Gastrocnemius medialis (tissue), 4 donors: ENCODE measurements at regions not wholly inside any gene's neighbourhood (a gene's known extent, or its start where the extent isn't known, plus 50 kb on each side); places are given as distances from the start of the nearest gene placed in this dataset.

Source experiments
- ATAC-seq, 2 donors: fragments of 150-250 bp; one replicate each; pipeline ENCODE4 v1.9.1; 2016
- DNase-seq, 2 donors: peaks; one replicate each; pipeline ENCODE4 v3.0.0-alpha.2; 2019
- H3K27ac ChIP-seq, 4 donors: fragments of 200-600 bp; sonication (generic); 1 replicate in 1 of 4; 2 replicates in 3 of 4; pipeline ENCODE4 v1.5.1; 2016 to 2018; ENCODE audit warnings: mild to moderate bottlenecking in 2 of 4, moderate library complexity in 1 of 4
- H3K27me3 ChIP-seq, 3 donors: fragments of 200-600 bp; sonication (generic) in 2 of 3; 1 replicate in 1 of 3; 2 replicates in 2 of 3; pipeline versions ENCODE4 v1.5.1 to v1.6.0; 2016 to 2019; ENCODE audit warnings: mild to moderate bottlenecking in 1 of 3, moderate library complexity in 1 of 3
- H3K36me3 ChIP-seq, 2 donors: fragments of 200-600 bp; sonication (generic) in 1 of 2; one replicate each; pipeline ENCODE4 v1.5.1; 2017 to 2018
- H3K4me1 ChIP-seq, 2 donors: fragments of 200-600 bp; sonication (generic) in 1 of 2; one replicate each; pipeline ENCODE4 v1.5.1; 2016 to 2017; ENCODE audit warnings: mild to moderate bottlenecking in 2 of 2
- H3K4me3 ChIP-seq, 4 donors: fragments of 200-600 bp; sonication (generic) in 3 of 4; 1 replicate in 1 of 4; 2 replicates in 3 of 4; pipeline ENCODE4 v1.5.1; 2016 to 2019; ENCODE audit warnings: mild to moderate bottlenecking in 2 of 4
- H3K9me3 ChIP-seq, 3 donors: fragments of 200-600 bp; sonication (generic) in 2 of 3; 1 replicate in 1 of 3; 2 replicates in 2 of 3; pipeline ENCODE4 v1.5.1; 2016 to 2019
- CTCF ChIP-seq, 5 experiments: fragments of 450-650 bp in 3 of 5; fragments of 200-600 bp in 2 of 5; sonication (generic) in 2 of 5; IDR thresholded peaks in 4 of 5; conservative IDR thresholded peaks in 1 of 5; 1 replicate in 4 of 5; 2 replicates in 1 of 5; pipeline ENCODE4 v1.5.1; 2016 to 2019; ENCODE audit warnings: antibody characterized with exemption in 5 of 5, mild to moderate bottlenecking in 3 of 5, moderate library complexity in 3 of 5
- POLR2A ChIP-seq, 2 donors: fragments of 450-650 bp; IDR thresholded peaks; one replicate each; pipeline ENCODE4 v1.6.1; 2017; ENCODE audit warnings: antibody characterized with exemption in 2 of 2, mild to moderate bottlenecking in 2 of 2, moderate library complexity in 2 of 2
- in situ Hi-C, 4 donors: fragments of 200-750 bp; cut with MboI; loops; one replicate each; pipeline versions ENCODE4 v1.15.0 to v1.8.0; 2017; ENCODE audit warnings: low sequenced_read_pairs in 4 of 4
- intact Hi-C: fragments of 100-400 bp; cut with DNase I; formaldehyde crosslinking; loops from one replicate; pipeline ENCODE4 v1.15.1; 2023; ENCODE audit warnings: low total_unique reads

GRCh38 chr17:77446940-77447634 is 306.3 kb downstream of the SEC14L1 start:
- intact Hi-C loops (no loop called here), in situ Hi-C loops (no loop called here)
- Histone ChIP-seq H3K27me3 (no peaks in the 10 kb centered on the region), H3K9me3 (no peaks in the 10 kb centered on the region), H3K27ac (no peak overlapping the region), H3K36me3 (no peaks in the 10 kb centered on the region), H3K4me1 (peaks cover 48 to 52% of the 10 kb centered on the region in 2 donors), H3K4me3 (no peak overlapping the region)
- DNase-seq (no peak), ATAC-seq (no peak)
- TF ChIP-seq POLR2A (IDR thresholded peaks at IDR 0.05) (no peak), CTCF (IDR thresholded peaks at IDR 0.05 in 4 of 5, conservative IDR thresholded peaks at IDR 0.05 in 1 of 5) (no peak)

GRCh38 chr17:77449373-77449907 is 308.7 kb downstream of the SEC14L1 start:
- peaks cover 56 to 57% of the 10 kb centered on the region in 2 donors for H3K4me1 ChIP-seq
- TF ChIP-seq CTCF (IDR thresholded peaks at IDR 0.05 in 4 of 5, conservative IDR thresholded peaks at IDR 0.05 in 1 of 5) (no peak), POLR2A (IDR thresholded peaks at IDR 0.05) (no peak)
- ATAC-seq = no peak

DNA sequence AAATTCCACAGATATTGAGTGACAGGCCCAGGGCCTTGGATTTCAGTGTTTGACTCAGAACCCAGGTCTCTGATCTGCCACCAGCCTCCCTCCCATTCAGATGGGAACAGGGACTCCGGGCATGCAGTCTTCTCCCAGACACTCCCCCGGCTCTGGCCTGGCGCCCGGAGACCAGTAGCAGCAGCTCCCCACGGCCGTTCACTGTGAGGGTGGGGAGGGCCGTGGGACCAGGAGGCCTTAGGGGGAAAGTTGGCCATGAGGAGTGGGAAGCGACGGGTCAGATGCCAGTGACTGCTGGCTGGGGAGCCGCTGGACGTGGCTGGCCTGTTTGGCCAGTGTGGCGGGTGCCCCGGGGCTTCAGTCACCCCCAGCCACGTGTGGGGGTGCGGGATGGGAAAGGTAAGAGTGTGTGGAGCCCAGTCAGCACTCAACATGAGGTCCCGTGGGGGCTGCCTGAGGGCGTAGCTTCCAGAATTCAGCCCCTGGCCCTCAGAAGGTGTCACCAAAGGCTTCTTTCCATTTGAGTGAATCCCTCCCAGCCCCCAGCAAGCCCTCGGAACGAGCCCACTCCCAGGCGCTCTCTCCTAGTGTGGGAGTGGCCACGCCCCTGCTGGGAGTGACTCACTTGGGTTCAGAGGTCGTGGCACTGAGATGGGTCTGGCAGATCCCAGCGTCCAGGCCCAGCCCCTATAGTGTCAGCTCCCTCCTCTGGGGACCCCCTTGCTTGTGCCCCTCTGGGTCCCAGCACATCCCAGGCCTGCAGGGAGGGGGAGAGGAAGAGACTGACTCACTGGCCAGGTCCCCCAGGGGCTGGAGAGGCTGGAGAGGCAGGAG is 309.4 kb downstream of the SEC14L1 start:
- Histone ChIP-seq H3K27ac (peak overlapping the region; percentile 64 to 76 (median 68)), H3K4me1 (peaks cover 54 to 56% of the 10 kb centered on the region in 2 donors), H3K27me3 (no peaks in the 10 kb centered on the region), H3K36me3 (no peaks in the 10 kb centered on the region), H3K4me3 (peak overlapping the region; percentile 51 to 67 (median 60)), H3K9me3 (no peaks in the 10 kb centered on the region)
- no peak for TF ChIP-seq CTCF (IDR thresholded peaks at IDR 0.05 in 4 of 5, conservative IDR thresholded peaks at IDR 0.05 in 1 of 5)
- no peak for TF ChIP-seq POLR2A (IDR thresholded peaks at IDR 0.05)
- in situ Hi-C loops (no loop called here), intact Hi-C loops (loop anchor here (2.0 kb wide), 1 partner anchor 19 kb away; no protein-coding TSS in a partner anchor)
- DNase-seq (peak in 1 of 2 donors; percentile 37), ATAC-seq (no peak)

More at GRCh38 chr17:77449373-77449907, 308.7 kb downstream of the SEC14L1 start:
- intact Hi-C loops (no loop called here), in situ Hi-C loops (no loop called here)
- H3K27me3 ChIP-seq = no peaks in the 10 kb centered on the region
- peak overlapping the region; percentile 64 to 76 (median 68) for H3K27ac ChIP-seq
- no peaks in the 10 kb centered on the region for H3K9me3 ChIP-seq
- H3K4me3 ChIP-seq = no peak overlapping the region
- no peak for DNase-seq
- H3K36me3 ChIP-seq = no peaks in the 10 kb centered on the region

DNA sequence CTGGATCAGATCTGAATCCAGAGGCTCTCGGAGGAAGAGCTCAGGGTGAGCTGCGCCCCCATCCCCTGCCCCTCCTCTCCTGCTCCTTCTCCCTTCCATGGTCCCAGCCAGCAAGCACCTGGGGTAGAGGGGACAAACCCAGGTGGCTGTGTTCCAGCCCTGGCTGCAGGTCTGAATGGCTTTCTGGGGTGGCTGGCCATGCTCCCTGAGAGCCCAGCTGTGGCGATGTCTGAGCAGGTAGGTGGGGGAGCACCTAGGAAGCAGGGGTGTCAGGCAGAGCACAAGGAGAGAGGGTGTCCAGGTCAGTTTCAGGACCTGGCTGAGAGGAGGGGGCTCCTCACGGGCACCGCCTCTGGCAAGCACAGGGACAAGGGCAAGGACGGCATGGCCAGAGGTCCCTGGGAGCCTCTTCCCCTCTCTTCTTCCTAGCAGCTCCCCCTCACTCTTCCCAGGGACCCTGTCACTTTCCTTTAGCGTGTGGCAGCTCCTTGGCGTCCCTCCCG is 310.0 kb downstream of the SEC14L1 start:
- H3K36me3 ChIP-seq = no peaks in the 10 kb centered on the region
- no peak for TF ChIP-seq POLR2A (IDR thresholded peaks at IDR 0.05)
- no peak for TF ChIP-seq CTCF (IDR thresholded peaks at IDR 0.05 in 4 of 5, conservative IDR thresholded peaks at IDR 0.05 in 1 of 5)
- in situ Hi-C loops (no loop called here), intact Hi-C loops (loop anchor here (2.0 kb wide), 1 partner anchor 20 kb away; no protein-coding TSS in a partner anchor)
- ATAC-seq (peak in 1 of 2 donors; percentile 11), DNase-seq (no peak)
- H3K27me3 ChIP-seq = no peaks in the 10 kb centered on the region
- H3K4me3 ChIP-seq = peak overlapping the region; percentile 51 to 67 (median 60)
- no peaks in the 10 kb centered on the region for H3K9me3 ChIP-seq
- peaks cover 49 to 50% of the 10 kb centered on the region in 2 donors for H3K4me1 ChIP-seq
- peak overlapping the region; percentile 64 to 76 (median 68) for H3K27ac ChIP-seq
